ENCODE measurements at regions not wholly inside any gene's neighbourhood (a gene's known extent, or its start where the extent isn't known, plus 50 kb on each side); places are given as distances from the start of the nearest gene placed in this dataset.
A peak's percentile ranks its signal among the peaks of the same experiment; 100 is the strongest.

DNA sequence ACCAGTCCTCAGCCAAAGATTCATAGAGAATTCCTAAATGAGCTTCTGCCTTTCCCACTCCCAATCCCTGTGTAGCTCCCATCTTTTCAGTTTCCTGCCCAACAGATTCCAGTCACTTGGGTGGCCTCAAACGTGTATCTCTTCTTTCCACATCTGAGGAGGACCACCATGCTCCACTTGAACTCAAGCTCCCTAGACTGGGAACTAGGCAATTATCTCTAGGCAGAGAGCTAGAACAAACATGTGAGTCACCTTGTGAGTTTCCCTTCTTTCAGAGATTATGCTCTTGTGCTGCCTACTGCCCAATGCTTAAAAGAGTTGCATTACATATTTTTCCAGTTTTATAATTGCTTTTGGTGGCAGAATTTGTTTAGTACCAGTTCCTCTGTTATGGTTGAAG, 178.0 kb downstream of the MDFIC start:
- Mint-ChIP-seq H3K4me1 (no peaks in the 10 kb centered on the region), H3K9me3 (no peaks in the 10 kb centered on the region), H3K27ac (no peak overlapping the region), H3K36me3 (peaks cover 2% of the 10 kb centered on the region), H3K27me3 (peaks cover 2% of the 10 kb centered on the region), H3K4me3 (no peak overlapping the region)

- H3K27me3 Mint-ChIP-seq, result peaks cover 2% of the 10 kb centered on the region
- peaks cover 2% of the 10 kb centered on the region for H3K36me3 Mint-ChIP-seq
- no peaks in the 10 kb centered on the region for H3K9me3 Mint-ChIP-seq
- H3K4me3 Mint-ChIP-seq, result no peak overlapping the region
- no peaks in the 10 kb centered on the region for H3K4me1 Mint-ChIP-seq
- H3K27ac Mint-ChIP-seq, result no peak overlapping the region
These were observed 175.3 kb downstream of the MDFIC start for GRCh38 chr7:115097175-115097671.

DNA sequence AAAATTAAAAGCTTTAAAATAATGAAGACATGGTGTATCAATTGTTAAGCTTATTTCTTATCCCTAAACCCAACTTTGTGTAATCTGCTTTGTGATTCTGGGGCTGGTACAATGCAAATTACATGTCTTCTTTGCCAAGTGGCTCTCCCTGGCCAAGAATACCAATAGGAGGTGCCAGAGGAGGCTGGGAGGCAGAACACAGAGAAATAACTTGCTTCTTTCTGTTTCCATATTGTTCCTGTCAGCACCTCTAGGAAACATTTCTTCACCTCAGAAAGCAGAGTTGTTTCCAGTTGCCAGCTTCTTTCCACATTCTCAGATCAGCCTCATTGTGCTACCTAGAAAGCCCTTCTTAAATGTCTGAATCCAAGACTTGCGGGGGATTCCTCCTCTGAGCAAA, 174.4 kb downstream of the MDFIC start:
- Mint-ChIP-seq H3K36me3 (peaks cover 2% of the 10 kb centered on the region), H3K27me3 (peaks cover 2% of the 10 kb centered on the region), H3K27ac (no peak overlapping the region), H3K9me3 (no peaks in the 10 kb centered on the region), H3K4me3 (no peak overlapping the region), H3K4me1 (no peaks in the 10 kb centered on the region)

DNA sequence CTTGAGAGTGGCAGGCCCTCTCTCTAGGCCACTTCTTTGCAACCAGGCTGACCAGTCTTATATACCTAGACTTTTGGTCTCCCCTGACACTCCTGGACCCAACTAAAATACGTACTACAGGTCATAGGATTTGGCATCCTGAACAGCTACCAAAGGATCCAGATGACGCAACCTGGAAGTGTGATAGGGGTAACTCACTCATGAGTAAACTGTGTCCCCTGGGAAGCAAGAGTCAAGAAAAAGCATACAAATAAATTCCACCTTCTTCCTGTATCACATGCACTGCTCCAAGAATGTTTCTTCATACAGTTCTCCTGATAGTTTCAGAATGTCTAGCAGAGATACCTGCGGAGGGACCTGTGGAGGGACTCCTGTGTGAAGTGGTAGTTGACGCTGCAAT, 172.3 kb downstream of the MDFIC start:
- H3K4me1 Mint-ChIP-seq, result no peaks in the 10 kb centered on the region
- H3K27ac Mint-ChIP-seq, result no peak overlapping the region
- H3K36me3 Mint-ChIP-seq, result peaks cover 2% of the 10 kb centered on the region
- no peak overlapping the region for H3K4me3 Mint-ChIP-seq
- no peaks in the 10 kb centered on the region for H3K27me3 Mint-ChIP-seq
- no peaks in the 10 kb centered on the region for H3K9me3 Mint-ChIP-seq

- no peak overlapping the region for H3K4me3 Mint-ChIP-seq
- H3K9me3 Mint-ChIP-seq, result no peaks in the 10 kb centered on the region
- no peak overlapping the region for H3K27ac Mint-ChIP-seq
- H3K27me3 Mint-ChIP-seq, result peaks cover 2% of the 10 kb centered on the region
- H3K36me3 Mint-ChIP-seq, result peaks cover 2% of the 10 kb centered on the region
- H3K4me1 Mint-ChIP-seq, result no peaks in the 10 kb centered on the region
These were observed 167.0 kb downstream of the MDFIC start for GRCh38 chr7:115088893-115089292.

- Mint-ChIP-seq H3K27ac (no peak overlapping the region), H3K4me3 (no peak overlapping the region), H3K4me1 (no peaks in the 10 kb centered on the region), H3K27me3 (peaks cover 2% of the 10 kb centered on the region), H3K36me3 (peaks cover 5% of the 10 kb centered on the region), H3K9me3 (peaks cover 0 to 2% (median 0%) of the 10 kb centered on the region in 3 donors)
These were observed 165.5 kb downstream of the MDFIC start for GRCh38 chr7:115087437-115087836.

GRCh38 chr7:115086146-115086841, 164.4 kb downstream of the MDFIC start:
- Mint-ChIP-seq H3K4me3 (no peak overlapping the region), H3K27ac (peak overlapping the region in 1 of 3 donors; percentile 40), H3K36me3 (peaks cover 5% of the 10 kb centered on the region), H3K27me3 (peaks cover 2% of the 10 kb centered on the region), H3K9me3 (peaks cover 0 to 2% (median 0%) of the 10 kb centered on the region in 3 donors), H3K4me1 (no peaks in the 10 kb centered on the region)

- no peaks in the 10 kb centered on the region for H3K4me1 Mint-ChIP-seq
- no peak overlapping the region for H3K4me3 Mint-ChIP-seq
- peaks cover 7% of the 10 kb centered on the region for H3K36me3 Mint-ChIP-seq
- H3K27ac Mint-ChIP-seq, result no peak overlapping the region
- peaks cover 2% of the 10 kb centered on the region for H3K27me3 Mint-ChIP-seq
- peaks cover 0 to 2% (median 0%) of the 10 kb centered on the region in 3 donors for H3K9me3 Mint-ChIP-seq
These were observed 163.5 kb downstream of the MDFIC start for GRCh38 chr7:115085421-115085820.

GRCh38 chr7:115083935-115084334, 162.0 kb downstream of the MDFIC start:
- Mint-ChIP-seq H3K27ac (peak overlapping the region in 1 of 3 donors; percentile 29), H3K4me3 (no peak overlapping the region), H3K4me1 (no peaks in the 10 kb centered on the region), H3K36me3 (peaks cover 7% of the 10 kb centered on the region), H3K27me3 (peaks cover 2% of the 10 kb centered on the region), H3K9me3 (peaks cover 0 to 2% (median 0%) of the 10 kb centered on the region in 3 donors)

GRCh38 chr7:115081772-115082171, 159.9 kb downstream of the MDFIC start:
- Mint-ChIP-seq H3K9me3 (peaks cover 0 to 2% (median 0%) of the 10 kb centered on the region in 3 donors), H3K36me3 (peaks cover 7% of the 10 kb centered on the region), H3K4me3 (no peak overlapping the region), H3K27me3 (no peaks in the 10 kb centered on the region), H3K4me1 (peaks cover 0 to 6% (median 4%) of the 10 kb centered on the region in 3 donors), H3K27ac (no peak overlapping the region)

- no peak overlapping the region for H3K27ac Mint-ChIP-seq
- H3K36me3 Mint-ChIP-seq, result peaks cover 4% of the 10 kb centered on the region
- no peak overlapping the region for H3K4me3 Mint-ChIP-seq
- H3K27me3 Mint-ChIP-seq, result no peaks in the 10 kb centered on the region
- H3K4me1 Mint-ChIP-seq, result peaks cover 0 to 6% (median 4%) of the 10 kb centered on the region in 3 donors
- peaks cover 0 to 2% (median 1%) of the 10 kb centered on the region in 3 donors for H3K9me3 Mint-ChIP-seq
These were observed 157.0 kb downstream of the MDFIC start for GRCh38 chr7:115078851-115079250.

DNA sequence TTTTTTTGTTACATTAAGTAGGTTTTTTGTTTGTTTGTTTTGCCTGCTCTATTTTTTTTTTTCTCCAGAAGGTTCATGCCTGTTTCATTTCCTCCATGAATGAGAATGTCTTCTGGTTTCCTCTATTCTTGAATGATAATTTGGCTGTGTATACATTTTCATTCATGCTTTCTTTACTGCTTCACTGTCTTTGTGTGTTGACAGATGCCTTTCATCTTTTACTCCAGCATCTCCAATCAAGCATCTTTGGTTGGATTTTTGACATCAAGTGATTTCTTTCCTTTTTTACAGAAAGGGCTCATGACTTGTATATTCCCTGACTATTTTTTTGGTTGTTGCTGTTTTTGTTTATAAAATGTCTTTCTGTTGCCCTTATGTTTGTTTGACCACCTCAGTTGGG, 156.5 kb downstream of the MDFIC start:
- Mint-ChIP-seq H3K27ac (no peak overlapping the region), H3K4me3 (no peak overlapping the region), H3K27me3 (no peaks in the 10 kb centered on the region), H3K4me1 (peaks cover 0 to 6% (median 4%) of the 10 kb centered on the region in 3 donors), H3K36me3 (peaks cover 2% of the 10 kb centered on the region), H3K9me3 (peaks cover 0 to 2% (median 0%) of the 10 kb centered on the region in 3 donors)

- H3K27ac Mint-ChIP-seq, result no peak overlapping the region
- H3K4me3 Mint-ChIP-seq, result no peak overlapping the region
- H3K36me3 Mint-ChIP-seq, result no peaks in the 10 kb centered on the region
- H3K9me3 Mint-ChIP-seq, result no peaks in the 10 kb centered on the region
- H3K4me1 Mint-ChIP-seq, result peaks cover 0 to 3% (median 0%) of the 10 kb centered on the region in 3 donors
- H3K27me3 Mint-ChIP-seq, result no peaks in the 10 kb centered on the region
These were observed 148.4 kb downstream of the MDFIC start for GRCh38 chr7:115070311-115070710.

Data from IgD-negative memory B cell (primary cell).